ENCODE measurements at regions not wholly inside any gene's neighbourhood (a gene's known extent, or its start where the extent isn't known, plus 50 kb on each side); places are given as distances from the start of the nearest gene placed in this dataset.

DNA sequence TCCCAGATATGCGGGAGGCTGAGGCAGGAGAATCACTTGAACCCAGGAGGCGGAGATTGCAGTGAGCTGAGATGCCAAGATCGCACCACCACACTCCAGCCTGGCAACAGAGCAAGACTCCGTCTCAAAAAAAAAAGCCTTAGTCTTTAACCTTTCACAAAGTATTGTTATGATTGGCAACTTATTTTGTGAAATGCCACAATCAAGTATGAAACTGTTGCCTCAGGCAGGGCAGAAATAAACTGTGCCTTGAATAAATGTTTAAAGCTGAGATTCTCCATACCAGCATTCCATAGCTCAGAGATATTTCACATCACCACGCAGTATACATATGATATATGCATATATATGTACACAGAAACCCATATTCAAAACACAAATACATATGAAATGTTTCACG lies 120.1 kb upstream of the CCDC28A start:
- TF ChIP-seq, protein P1, sequence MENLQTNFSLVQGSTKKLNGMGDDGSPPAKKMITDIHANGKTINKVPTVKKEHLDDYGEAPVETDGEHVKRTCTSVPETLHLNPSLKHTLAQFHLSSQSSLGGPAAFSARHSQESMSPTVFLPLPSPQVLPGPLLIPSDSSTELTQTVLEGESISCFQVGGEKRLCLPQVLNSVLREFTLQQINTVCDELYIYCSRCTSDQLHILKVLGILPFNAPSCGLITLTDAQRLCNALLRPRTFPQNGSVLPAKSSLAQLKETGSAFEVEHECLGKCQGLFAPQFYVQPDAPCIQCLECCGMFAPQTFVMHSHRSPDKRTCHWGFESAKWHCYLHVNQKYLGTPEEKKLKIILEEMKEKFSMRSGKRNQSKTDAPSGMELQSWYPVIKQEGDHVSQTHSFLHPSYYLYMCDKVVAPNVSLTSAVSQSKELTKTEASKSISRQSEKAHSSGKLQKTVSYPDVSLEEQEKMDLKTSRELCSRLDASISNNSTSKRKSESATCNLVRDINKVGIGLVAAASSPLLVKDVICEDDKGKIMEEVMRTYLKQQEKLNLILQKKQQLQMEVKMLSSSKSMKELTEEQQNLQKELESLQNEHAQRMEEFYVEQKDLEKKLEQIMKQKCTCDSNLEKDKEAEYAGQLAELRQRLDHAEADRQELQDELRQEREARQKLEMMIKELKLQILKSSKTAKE (IDR thresholded peaks at IDR 0.05; ENCODE audit: low read depth, poor library complexity, severe bottlenecking), result no peak
- no peak for TF ChIP-seq KAT2A (conservative IDR thresholded peaks at IDR 0.05; ENCODE audit: control insufficient read depth, low read depth, low read length)
- no peak for TF ChIP-seq JUNB (IDR thresholded peaks at IDR 0.05)
- no peak for TF ChIP-seq POLR2A (IDR thresholded peaks at IDR 0.05; ENCODE audit: low read depth, low read length)
- TF ChIP-seq, protein P2, sequence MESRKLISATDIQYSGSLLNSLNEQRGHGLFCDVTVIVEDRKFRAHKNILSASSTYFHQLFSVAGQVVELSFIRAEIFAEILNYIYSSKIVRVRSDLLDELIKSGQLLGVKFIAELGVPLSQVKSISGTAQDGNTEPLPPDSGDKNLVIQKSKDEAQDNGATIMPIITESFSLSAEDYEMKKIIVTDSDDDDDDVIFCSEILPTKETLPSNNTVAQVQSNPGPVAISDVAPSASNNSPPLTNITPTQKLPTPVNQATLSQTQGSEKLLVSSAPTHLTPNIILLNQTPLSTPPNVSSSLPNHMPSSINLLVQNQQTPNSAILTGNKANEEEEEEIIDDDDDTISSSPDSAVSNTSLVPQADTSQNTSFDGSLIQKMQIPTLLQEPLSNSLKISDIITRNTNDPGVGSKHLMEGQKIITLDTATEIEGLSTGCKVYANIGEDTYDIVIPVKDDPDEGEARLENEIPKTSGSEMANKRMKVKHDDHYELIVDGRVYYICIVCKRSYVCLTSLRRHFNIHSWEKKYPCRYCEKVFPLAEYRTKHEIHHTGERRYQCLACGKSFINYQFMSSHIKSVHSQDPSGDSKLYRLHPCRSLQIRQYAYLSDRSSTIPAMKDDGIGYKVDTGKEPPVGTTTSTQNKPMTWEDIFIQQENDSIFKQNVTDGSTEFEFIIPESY (IDR thresholded peaks at IDR 0.05), result no peak
- TF ChIP-seq GABPA (IDR thresholded peaks at IDR 0.05; ENCODE audit: low read depth), result no peak
- TF ChIP-seq USF2 (IDR thresholded peaks at IDR 0.05; ENCODE audit: borderline replicate concordance, low read depth, low read length), result no peak
- no peak for TF ChIP-seq POLR2AphosphoS2 (IDR thresholded peaks at IDR 0.05; ENCODE audit: low read depth, low read length)

All from GM12878 (cell line).